Gastrocnemius medialis (tissue), 4 donors: ENCODE measurements at regions not wholly inside any gene's neighbourhood (a gene's known extent, or its start where the extent isn't known, plus 50 kb on each side); places are given as distances from the start of the nearest gene placed in this dataset.

Experiments used
- ATAC-seq, 2 donors: fragments of 150-250 bp; one replicate each; pipeline ENCODE4 v1.9.1; 2016
- DNase-seq, 2 donors: peaks; one replicate each; pipeline ENCODE4 v3.0.0-alpha.2; 2019
- H3K27ac ChIP-seq, 4 donors: fragments of 200-600 bp; sonication (generic); 1 replicate in 1 of 4; 2 replicates in 3 of 4; pipeline ENCODE4 v1.5.1; 2016 to 2018; ENCODE audit warnings: mild to moderate bottlenecking in 2 of 4, moderate library complexity in 1 of 4
- H3K27me3 ChIP-seq, 3 donors: fragments of 200-600 bp; sonication (generic) in 2 of 3; 1 replicate in 1 of 3; 2 replicates in 2 of 3; pipeline versions ENCODE4 v1.5.1 to v1.6.0; 2016 to 2019; ENCODE audit warnings: mild to moderate bottlenecking in 1 of 3, moderate library complexity in 1 of 3
- H3K36me3 ChIP-seq, 2 donors: fragments of 200-600 bp; sonication (generic) in 1 of 2; one replicate each; pipeline ENCODE4 v1.5.1; 2017 to 2018
- H3K4me1 ChIP-seq, 2 donors: fragments of 200-600 bp; sonication (generic) in 1 of 2; one replicate each; pipeline ENCODE4 v1.5.1; 2016 to 2017; ENCODE audit warnings: mild to moderate bottlenecking in 2 of 2
- H3K4me3 ChIP-seq, 4 donors: fragments of 200-600 bp; sonication (generic) in 3 of 4; 1 replicate in 1 of 4; 2 replicates in 3 of 4; pipeline ENCODE4 v1.5.1; 2016 to 2019; ENCODE audit warnings: mild to moderate bottlenecking in 2 of 4
- H3K9me3 ChIP-seq, 3 donors: fragments of 200-600 bp; sonication (generic) in 2 of 3; 1 replicate in 1 of 3; 2 replicates in 2 of 3; pipeline ENCODE4 v1.5.1; 2016 to 2019
- CTCF ChIP-seq, 5 experiments: fragments of 450-650 bp in 3 of 5; fragments of 200-600 bp in 2 of 5; sonication (generic) in 2 of 5; IDR thresholded peaks in 4 of 5; conservative IDR thresholded peaks in 1 of 5; 1 replicate in 4 of 5; 2 replicates in 1 of 5; pipeline ENCODE4 v1.5.1; 2016 to 2019; ENCODE audit warnings: antibody characterized with exemption in 5 of 5, mild to moderate bottlenecking in 3 of 5, moderate library complexity in 3 of 5
- POLR2A ChIP-seq, 2 donors: fragments of 450-650 bp; IDR thresholded peaks; one replicate each; pipeline ENCODE4 v1.6.1; 2017; ENCODE audit warnings: antibody characterized with exemption in 2 of 2, mild to moderate bottlenecking in 2 of 2, moderate library complexity in 2 of 2
- in situ Hi-C, 4 donors: fragments of 200-750 bp; cut with MboI; loops; one replicate each; pipeline versions ENCODE4 v1.15.0 to v1.8.0; 2017; ENCODE audit warnings: low sequenced_read_pairs in 4 of 4
- intact Hi-C: fragments of 100-400 bp; cut with DNase I; formaldehyde crosslinking; loops from one replicate; pipeline ENCODE4 v1.15.1; 2023; ENCODE audit warnings: low total_unique reads

GRCh38 chr3:5951026-5951425 is 763.5 kb downstream of the EDEM1 start:
- no peak for TF ChIP-seq POLR2A (IDR thresholded peaks at IDR 0.05)
- no peak for TF ChIP-seq CTCF (IDR thresholded peaks at IDR 0.05 in 4 of 5, conservative IDR thresholded peaks at IDR 0.05 in 1 of 5)
- no peak overlapping the region for H3K27ac ChIP-seq
- in situ Hi-C loops, result no loop called here
- H3K4me1 ChIP-seq, result no peaks in the 10 kb centered on the region
- H3K9me3 ChIP-seq, result no peaks in the 10 kb centered on the region
- no peaks in the 10 kb centered on the region for H3K36me3 ChIP-seq
- intact Hi-C loops, result no loop called here
- DNase-seq, result no peak
- ATAC-seq, result no peak
- no peak overlapping the region for H3K4me3 ChIP-seq
- no peaks in the 10 kb centered on the region for H3K27me3 ChIP-seq

GRCh38 chr3:5972586-5972985 is 785.1 kb downstream of the EDEM1 start:
- Histone ChIP-seq H3K36me3 (no peaks in the 10 kb centered on the region), H3K27me3 (no peaks in the 10 kb centered on the region), H3K4me1 (no peaks in the 10 kb centered on the region), H3K27ac (no peak overlapping the region), H3K4me3 (no peak overlapping the region), H3K9me3 (no peaks in the 10 kb centered on the region)
- intact Hi-C loops (no loop called here), in situ Hi-C loops (no loop called here)
- DNase-seq (no peak), ATAC-seq (no peak)
- TF ChIP-seq POLR2A (IDR thresholded peaks at IDR 0.05), result no peak

GRCh38 chr3:5974630-5975322 is 787.3 kb downstream of the EDEM1 start:
- ATAC-seq, result no peak
- in situ Hi-C loops (no loop called here), intact Hi-C loops (no loop called here)

GRCh38 chr3:5977331-5977730 is 789.8 kb downstream of the EDEM1 start:
- ATAC-seq, result no peak
- no peak for TF ChIP-seq CTCF (IDR thresholded peaks at IDR 0.05 in 4 of 5, conservative IDR thresholded peaks at IDR 0.05 in 1 of 5)
- TF ChIP-seq POLR2A (IDR thresholded peaks at IDR 0.05), result no peak

More at GRCh38 chr3:5974630-5975322, 787.3 kb downstream of the EDEM1 start:
- Histone ChIP-seq H3K36me3 (no peaks in the 10 kb centered on the region), H3K27me3 (no peaks in the 10 kb centered on the region), H3K9me3 (no peaks in the 10 kb centered on the region), H3K4me3 (no peak overlapping the region), H3K4me1 (no peaks in the 10 kb centered on the region), H3K27ac (no peak overlapping the region)
- no peak for DNase-seq
- TF ChIP-seq CTCF (IDR thresholded peaks at IDR 0.05 in 4 of 5, conservative IDR thresholded peaks at IDR 0.05 in 1 of 5) (no peak), POLR2A (IDR thresholded peaks at IDR 0.05) (no peak)

GRCh38 chr3:5980475-5980874 is 793.0 kb downstream of the EDEM1 start:
- TF ChIP-seq CTCF (IDR thresholded peaks at IDR 0.05 in 4 of 5, conservative IDR thresholded peaks at IDR 0.05 in 1 of 5) (no peak), POLR2A (IDR thresholded peaks at IDR 0.05) (no peak)
- Histone ChIP-seq H3K36me3 (no peaks in the 10 kb centered on the region), H3K4me3 (no peak overlapping the region), H3K27me3 (no peaks in the 10 kb centered on the region), H3K27ac (no peak overlapping the region), H3K9me3 (no peaks in the 10 kb centered on the region), H3K4me1 (no peaks in the 10 kb centered on the region)
- in situ Hi-C loops, result no loop called here
- intact Hi-C loops, result no loop called here
- DNase-seq, result no peak
- ATAC-seq, result no peak

More at GRCh38 chr3:5977331-5977730, 789.8 kb downstream of the EDEM1 start:
- DNase-seq, result no peak
- Histone ChIP-seq H3K9me3 (no peaks in the 10 kb centered on the region), H3K36me3 (no peaks in the 10 kb centered on the region), H3K27ac (no peak overlapping the region), H3K27me3 (no peaks in the 10 kb centered on the region), H3K4me3 (no peak overlapping the region), H3K4me1 (no peaks in the 10 kb centered on the region)
- intact Hi-C loops, result no loop called here
- in situ Hi-C loops, result no loop called here
